CD4-positive, alpha-beta T cell treated with Interleukin-10 for 1 hour (primary cell): ENCODE measurements at regions not wholly inside any gene's neighbourhood (a gene's known extent, or its start where the extent isn't known, plus 50 kb on each side); places are given as distances from the start of the nearest gene placed in this dataset.

Source experiments
- DNase-seq: peaks from one replicate; pipeline ENCODE4 v3.0.0-alpha.2; 2020

GRCh38 chr5:12460493-12461261 lies 556.4 kb upstream of the CTNND2 start:
- DNase-seq: no peak

- DNase-seq: no peak
Observed at GRCh38 chr5:12459326-12459725, 555.1 kb upstream of the CTNND2 start.

GRCh38 chr5:12419075-12419474 lies 514.8 kb upstream of the CTNND2 start:
- DNase-seq: no peak

- DNase-seq: no peak
Observed at GRCh38 chr5:12413585-12413984, 509.3 kb upstream of the CTNND2 start.

GRCh38 chr5:12413075-12413474 lies 508.8 kb upstream of the CTNND2 start:
- DNase-seq: no peak

- no peak for DNase-seq
Observed at GRCh38 chr5:12399868-12400267, 495.6 kb upstream of the CTNND2 start.

- no peak for DNase-seq
Observed at GRCh38 chr5:12392246-12392645, 488.0 kb upstream of the CTNND2 start.

GRCh38 chr5:12385095-12385494 lies 480.8 kb upstream of the CTNND2 start:
- no peak for DNase-seq

- no peak for DNase-seq
Observed at GRCh38 chr5:12384005-12384404, 479.8 kb upstream of the CTNND2 start.

- DNase-seq: no peak
Observed at GRCh38 chr5:12367973-12368372, 463.7 kb upstream of the CTNND2 start.

GRCh38 chr5:12360218-12360617 lies 456.0 kb upstream of the CTNND2 start:
- DNase-seq: no peak

GRCh38 chr5:12358371-12359090 lies 454.3 kb upstream of the CTNND2 start:
- no peak for DNase-seq

- no peak for DNase-seq
Observed at GRCh38 chr5:12357626-12358025, 453.4 kb upstream of the CTNND2 start.

GRCh38 chr5:12354686-12355085 lies 450.4 kb upstream of the CTNND2 start:
- DNase-seq: no peak

GRCh38 chr5:12343558-12343957 lies 439.3 kb upstream of the CTNND2 start:
- no peak for DNase-seq

- DNase-seq: no peak
Observed at GRCh38 chr5:12335938-12336337, 431.7 kb upstream of the CTNND2 start.

- no peak for DNase-seq
Observed at GRCh38 chr5:12332480-12332879, 428.2 kb upstream of the CTNND2 start.

GRCh38 chr5:12330993-12331588 lies 426.8 kb upstream of the CTNND2 start:
- no peak for DNase-seq

- DNase-seq: no peak
Observed at GRCh38 chr5:12330381-12330780, 426.1 kb upstream of the CTNND2 start.

GRCh38 chr5:12323637-12324229 lies 419.5 kb upstream of the CTNND2 start:
- no peak for DNase-seq

GRCh38 chr5:12322042-12322441 lies 417.8 kb upstream of the CTNND2 start:
- DNase-seq: no peak

- no peak for DNase-seq
Observed at GRCh38 chr5:12320331-12320730, 416.1 kb upstream of the CTNND2 start.

GRCh38 chr5:12316812-12317211 lies 412.6 kb upstream of the CTNND2 start:
- no peak for DNase-seq

- DNase-seq: no peak
Observed at GRCh38 chr5:12315461-12315860, 411.2 kb upstream of the CTNND2 start.
